AG04450 (cell line): ENCODE measurements at regions not wholly inside any gene's neighbourhood (a gene's known extent, or its start where the extent isn't known, plus 50 kb on each side); places are given as distances from the start of the nearest gene placed in this dataset.

Experiments used
- CTCF ChIA-PET: fragments of 300-600, 350-600 bp; formaldehyde crosslinking; extraction: SDS; loops from one replicate; lab custom pipeline; 2022; ENCODE audit warnings: antibody characterized with exemption, inconsistent platforms; lab: Charles Lee
- POLR2A ChIA-PET: fragments of 350-600 bp; formaldehyde crosslinking; extraction: SDS; loops from one replicate; lab custom pipeline; 2021; ENCODE audit warnings: antibody characterized with exemption, inconsistent platforms; lab: Yijun Ruan, JAX
- DNase-seq: peaks from one replicate; pipeline ENCODE4 v3.0.0-alpha.2; 2011; ENCODE audit warnings: low read depth, low spot score
- H3K27ac ChIP-seq: one replicate; pipeline ENCODE4 v1.5.1; 2012; ENCODE audit warnings: low read depth, low read length, control low read depth
- H3K27me3 ChIP-seq: one replicate; pipeline ENCODE4 v1.6.0; 2012; ENCODE audit warnings: low read length; ENCODE audit not compliant: control insufficient read depth, insufficient read depth
- H3K4me3 ChIP-seq: 2 replicates; pipeline ENCODE4 v1.5.1; 2011; ENCODE audit warnings: mild to moderate bottlenecking, low read depth, low read length, control low read depth
- H3K9me3 ChIP-seq: 2 replicates; pipeline ENCODE4 v1.5.1; 2012; ENCODE audit warnings: low read length; ENCODE audit not compliant: control insufficient read depth, insufficient read depth
- TF ChIP-seq, protein P1 (sequence below): IDR thresholded peaks from 2 replicates; pipeline ENCODE4 v1.5.1; 2011; ENCODE audit warnings: low read depth, low read length, control low read depth, inconsistent platforms

DNA sequence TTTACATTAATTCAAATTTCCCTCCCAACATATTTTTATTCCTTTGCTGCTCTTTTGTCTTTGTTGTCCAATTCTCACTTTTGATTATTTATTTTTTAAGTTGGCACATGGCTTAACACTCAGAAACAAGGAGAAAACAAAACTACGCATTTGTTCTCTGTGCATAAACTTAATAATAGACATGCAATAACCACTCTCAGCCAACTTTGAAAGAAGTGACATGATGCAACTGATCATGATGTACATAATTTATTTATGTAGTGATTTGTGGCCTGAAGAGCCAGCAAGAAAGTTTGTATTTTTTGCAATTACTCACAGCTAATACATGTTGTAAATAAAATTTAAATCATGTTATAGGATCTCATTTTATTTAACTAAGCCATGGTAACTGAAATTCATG is 942.8 kb upstream of the PIK3C3 start:
- H3K27me3 ChIP-seq: no peaks in the 10 kb centered on the region
- ChIA-PET POLR2A (no interaction called here), CTCF (no interaction called here)
- no peaks in the 10 kb centered on the region for H3K9me3 ChIP-seq
- no peak overlapping the region for H3K27ac ChIP-seq
- TF ChIP-seq, protein P1, sequence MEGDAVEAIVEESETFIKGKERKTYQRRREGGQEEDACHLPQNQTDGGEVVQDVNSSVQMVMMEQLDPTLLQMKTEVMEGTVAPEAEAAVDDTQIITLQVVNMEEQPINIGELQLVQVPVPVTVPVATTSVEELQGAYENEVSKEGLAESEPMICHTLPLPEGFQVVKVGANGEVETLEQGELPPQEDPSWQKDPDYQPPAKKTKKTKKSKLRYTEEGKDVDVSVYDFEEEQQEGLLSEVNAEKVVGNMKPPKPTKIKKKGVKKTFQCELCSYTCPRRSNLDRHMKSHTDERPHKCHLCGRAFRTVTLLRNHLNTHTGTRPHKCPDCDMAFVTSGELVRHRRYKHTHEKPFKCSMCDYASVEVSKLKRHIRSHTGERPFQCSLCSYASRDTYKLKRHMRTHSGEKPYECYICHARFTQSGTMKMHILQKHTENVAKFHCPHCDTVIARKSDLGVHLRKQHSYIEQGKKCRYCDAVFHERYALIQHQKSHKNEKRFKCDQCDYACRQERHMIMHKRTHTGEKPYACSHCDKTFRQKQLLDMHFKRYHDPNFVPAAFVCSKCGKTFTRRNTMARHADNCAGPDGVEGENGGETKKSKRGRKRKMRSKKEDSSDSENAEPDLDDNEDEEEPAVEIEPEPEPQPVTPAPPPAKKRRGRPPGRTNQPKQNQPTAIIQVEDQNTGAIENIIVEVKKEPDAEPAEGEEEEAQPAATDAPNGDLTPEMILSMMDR: no peak
- DNase-seq: no peak
- H3K4me3 ChIP-seq: no peak overlapping the region

DNA sequence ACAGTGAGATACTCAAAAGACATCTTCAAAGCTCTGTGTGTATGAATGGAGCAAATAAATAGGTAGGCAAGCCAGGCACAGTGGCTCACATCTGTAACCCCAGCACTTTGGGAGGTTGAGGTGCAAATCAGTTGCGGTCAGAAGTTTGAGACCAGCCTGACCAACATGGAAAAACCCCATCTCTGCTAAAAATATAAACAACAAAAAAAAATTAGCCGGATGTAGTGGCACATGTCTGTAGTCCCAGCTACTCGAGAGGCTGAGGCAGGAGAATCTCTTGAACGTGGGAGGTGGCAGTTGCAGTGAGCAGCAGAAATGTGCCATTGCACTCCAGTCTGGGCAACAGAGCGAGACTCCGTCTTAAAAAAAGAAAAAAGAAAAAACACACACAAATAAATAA is 945.1 kb upstream of the PIK3C3 start:
- ChIA-PET CTCF (no interaction called here), POLR2A (no interaction called here)
- TF ChIP-seq, protein P1: no peak
- Histone ChIP-seq H3K4me3 (no peak overlapping the region), H3K9me3 (no peaks in the 10 kb centered on the region), H3K27ac (no peak overlapping the region), H3K27me3 (no peaks in the 10 kb centered on the region)
- DNase-seq: no peak

DNA sequence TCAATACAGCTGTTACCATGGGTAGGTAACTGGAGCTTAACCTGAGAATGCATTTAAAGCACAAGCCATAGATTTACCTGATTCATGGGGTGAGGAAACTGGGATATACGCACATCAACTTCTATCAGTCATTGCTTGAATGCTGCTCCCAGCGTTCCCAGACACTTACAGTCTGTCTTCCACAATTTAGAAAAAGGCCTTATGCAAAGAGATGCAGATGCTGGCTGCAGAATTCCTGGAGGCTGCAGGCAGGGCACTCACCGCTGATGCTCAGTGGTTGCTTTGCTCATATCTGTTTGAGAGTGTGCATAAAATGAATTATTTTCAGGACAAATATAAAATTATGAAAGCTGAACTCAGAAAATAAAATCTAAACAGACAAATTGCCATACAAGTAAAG is 950.7 kb upstream of the PIK3C3 start:
- TF ChIP-seq, protein P1: no peak
- no peaks in the 10 kb centered on the region for H3K27me3 ChIP-seq
- H3K4me3 ChIP-seq: no peak overlapping the region
- DNase-seq: no peak
- no peaks in the 10 kb centered on the region for H3K9me3 ChIP-seq
- H3K27ac ChIP-seq: no peak overlapping the region
- ChIA-PET POLR2A (no interaction called here), CTCF (no interaction called here)

DNA sequence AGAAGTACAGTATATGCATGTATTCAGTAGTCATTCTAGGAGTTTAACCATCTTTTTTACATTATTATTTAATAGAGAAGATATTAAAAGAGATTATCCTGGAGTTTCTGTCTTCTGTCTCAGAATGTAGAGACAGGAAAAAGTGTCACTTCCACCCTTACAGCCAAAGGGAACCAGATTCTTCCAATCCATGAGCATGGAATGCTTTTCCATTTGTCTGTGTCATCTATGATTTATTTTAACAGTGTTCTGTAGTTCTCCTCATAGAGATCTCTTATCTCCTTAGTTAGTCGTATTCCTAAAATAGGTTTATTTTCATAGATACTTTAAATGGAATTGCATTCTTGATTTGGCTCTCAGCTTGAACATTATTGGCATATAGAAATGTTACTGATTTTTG is 959.5 kb upstream of the PIK3C3 start:
- ChIA-PET POLR2A (no interaction called here), CTCF (no interaction called here)
- Histone ChIP-seq H3K27me3 (no peaks in the 10 kb centered on the region), H3K9me3 (no peaks in the 10 kb centered on the region), H3K27ac (no peak overlapping the region), H3K4me3 (no peak overlapping the region)
- DNase-seq: no peak
- TF ChIP-seq, protein P1: no peak

DNA sequence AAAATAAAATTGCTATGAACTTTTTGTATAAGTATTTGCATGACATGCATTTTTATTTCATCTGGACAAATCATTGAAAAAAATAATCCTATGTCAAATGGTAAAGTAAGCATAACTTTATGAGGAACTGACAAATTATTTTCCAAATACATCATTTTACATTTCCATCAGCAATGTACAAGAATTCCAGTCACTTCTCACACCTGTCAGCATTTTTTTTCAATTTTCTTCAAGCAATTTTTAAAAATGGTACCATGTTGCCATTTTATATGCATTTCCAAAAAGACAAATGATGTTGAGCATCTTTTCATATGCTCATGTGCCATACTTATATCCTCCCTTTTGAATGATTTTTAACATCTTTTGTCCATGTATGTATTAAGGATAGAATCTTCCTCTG is 961.7 kb upstream of the PIK3C3 start:
- Histone ChIP-seq H3K4me3 (no peak overlapping the region), H3K27ac (no peak overlapping the region), H3K27me3 (no peaks in the 10 kb centered on the region), H3K9me3 (no peaks in the 10 kb centered on the region)
- TF ChIP-seq, protein P1: no peak
- DNase-seq: no peak
- ChIA-PET POLR2A (no interaction called here), CTCF (no interaction called here)
